CD4-positive, CD25-positive, alpha-beta regulatory T cell (primary cell): ENCODE measurements at regions not wholly inside any gene's neighbourhood (a gene's known extent, or its start where the extent isn't known, plus 50 kb on each side); places are given as distances from the start of the nearest gene placed in this dataset.

Experiments used
- ATAC-seq, 2 donors: fragments of 150-1000 bp; cut with Tn5 transposase; one replicate each; pipeline ENCODE4 v1.10.0; 2021; ENCODE audit warnings: low read depth in 2 of 2, moderate number of reproducible peaks in 2 of 2, moderate library complexity in 1 of 2
- DNase-seq, 3 donors: peaks; one replicate each; pipeline versions ENCODE4 v3.0.0 to v3.0.0-alpha.2; 2012 to 2022; ENCODE audit warnings: mixed read lengths in 1 of 3
- H3K27ac ChIP-seq: one replicate; pipeline ENCODE4 v1.7.0; 2013; ENCODE audit warnings: mild to moderate bottlenecking, low read length; ENCODE audit not compliant: insufficient read depth, poor library complexity, severe bottlenecking
- H3K27me3 ChIP-seq: one replicate; pipeline ENCODE4 v1.7.0; 2013; ENCODE audit warnings: low read length; ENCODE audit not compliant: control insufficient read depth, insufficient read depth
- H3K36me3 ChIP-seq: one replicate; pipeline ENCODE4 v1.7.0; 2013; ENCODE audit warnings: mild to moderate bottlenecking, low read length, moderate library complexity; ENCODE audit not compliant: control insufficient read depth, insufficient read depth
- H3K4me1 ChIP-seq: 2 replicates; pipeline ENCODE4 v1.7.0; 2013; ENCODE audit warnings: mild to moderate bottlenecking, low read length; ENCODE audit not compliant: insufficient read depth, control insufficient read depth, poor library complexity, severe bottlenecking
- H3K4me3 ChIP-seq: one replicate; pipeline ENCODE4 v1.7.0; 2013; ENCODE audit warnings: low read depth, mild to moderate bottlenecking, low read length, moderate library complexity
- H3K9me3 ChIP-seq, 2 experiments: 1 replicate in 1 of 2; 2 replicates in 1 of 2; pipeline ENCODE4 v1.7.0; 2013; ENCODE audit warnings: low read length in 2 of 2, mild to moderate bottlenecking in 1 of 2, moderate library complexity in 1 of 2; ENCODE audit not compliant: control insufficient read depth in 2 of 2
- H3K27ac Mint-ChIP-seq, 3 donors: one replicate each; pipeline ENCODE4 v1.8.0; 2020 to 2022; ENCODE audit warnings: mild to moderate bottlenecking in 3 of 3, mixed read lengths in 3 of 3, moderate library complexity in 2 of 3
- H3K27me3 Mint-ChIP-seq: one replicate; pipeline ENCODE4 v1.8.0; 2022; ENCODE audit warnings: mild to moderate bottlenecking, mixed read lengths
- H3K36me3 Mint-ChIP-seq: one replicate; pipeline ENCODE4 v1.8.0; 2020; ENCODE audit warnings: mixed read lengths
- H3K4me1 Mint-ChIP-seq, 4 donors: one replicate each; pipeline ENCODE4 v1.8.0; 2020 to 2022; ENCODE audit warnings: mixed read lengths in 4 of 4, mild to moderate bottlenecking in 1 of 4
- H3K4me3 Mint-ChIP-seq, 4 donors: one replicate each; pipeline ENCODE4 v1.8.0; 2020 to 2022; ENCODE audit warnings: mild to moderate bottlenecking in 4 of 4, mixed read lengths in 4 of 4, moderate library complexity in 3 of 4
- H3K9me3 Mint-ChIP-seq, 7 donors: one replicate each; pipeline ENCODE4 v1.8.0; 2020 to 2022; ENCODE audit warnings: mixed read lengths in 7 of 7, mild to moderate bottlenecking in 3 of 7, moderate library complexity in 2 of 7

GRCh38 chr7:19206721-19207120 is 61.5 kb upstream of the FERD3L start:
- peaks cover 0 to 6% (median 3%) of the 10 kb centered on the region in 7 donors for H3K9me3 Mint-ChIP-seq
- Histone ChIP-seq H3K27me3 (no peaks in the 10 kb centered on the region), H3K36me3 (no peaks in the 10 kb centered on the region), H3K4me3 (no peak overlapping the region), H3K4me1 (no peaks in the 10 kb centered on the region), H3K27ac (no peak overlapping the region), H3K9me3 (no peaks in the 10 kb centered on the region)
- no peaks in the 10 kb centered on the region for H3K27me3 Mint-ChIP-seq
- no peak overlapping the region for H3K27ac Mint-ChIP-seq
- H3K36me3 Mint-ChIP-seq, result no peaks in the 10 kb centered on the region
- no peak for ATAC-seq
- H3K4me3 Mint-ChIP-seq, result no peak overlapping the region
- DNase-seq, result no peak
- H3K4me1 Mint-ChIP-seq, result no peaks in the 10 kb centered on the region

GRCh38 chr7:19203686-19204085 is 58.5 kb upstream of the FERD3L start:
- H3K27me3 ChIP-seq, result no peaks in the 10 kb centered on the region
- no peak overlapping the region for H3K4me3 Mint-ChIP-seq
- DNase-seq, result no peak

DNA sequence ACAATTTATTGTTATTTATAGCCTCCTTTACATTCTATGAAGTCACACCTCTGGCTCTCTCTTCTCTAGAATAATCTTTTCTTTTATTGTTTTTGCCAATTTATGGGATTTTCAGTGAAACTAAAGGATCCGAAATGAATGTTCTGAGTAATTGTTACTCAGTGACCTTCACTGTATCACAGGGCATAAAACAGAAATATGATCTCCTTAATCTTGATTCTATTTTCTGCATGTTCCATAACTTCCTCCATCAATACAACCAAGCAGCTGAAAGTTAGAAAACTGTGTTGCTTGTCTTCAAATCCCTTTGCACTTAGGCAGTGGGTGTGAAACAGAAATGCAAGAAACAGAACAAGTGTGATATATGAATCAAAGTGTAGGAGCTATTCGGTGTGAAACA is 57.4 kb upstream of the FERD3L start:
- H3K27ac ChIP-seq, result no peak overlapping the region
- H3K36me3 ChIP-seq, result no peaks in the 10 kb centered on the region
- no peaks in the 10 kb centered on the region for H3K4me1 ChIP-seq
- H3K4me3 Mint-ChIP-seq, result no peak overlapping the region
- no peak for ATAC-seq
- H3K36me3 Mint-ChIP-seq, result no peaks in the 10 kb centered on the region
- H3K27me3 Mint-ChIP-seq, result no peaks in the 10 kb centered on the region
- H3K4me3 ChIP-seq, result no peak overlapping the region
- H3K9me3 ChIP-seq, result no peaks in the 10 kb centered on the region
- H3K9me3 Mint-ChIP-seq, result peaks cover 0 to 11% (median 2%) of the 10 kb centered on the region in 7 donors
- H3K4me1 Mint-ChIP-seq, result no peaks in the 10 kb centered on the region
- H3K27me3 ChIP-seq, result no peaks in the 10 kb centered on the region
- no peak overlapping the region for H3K27ac Mint-ChIP-seq
- no peak for DNase-seq

More at GRCh38 chr7:19203686-19204085, 58.5 kb upstream of the FERD3L start:
- H3K9me3 Mint-ChIP-seq, result peaks cover 0 to 11% (median 2%) of the 10 kb centered on the region in 7 donors
- no peaks in the 10 kb centered on the region for H3K36me3 ChIP-seq
- H3K36me3 Mint-ChIP-seq, result no peaks in the 10 kb centered on the region
- no peaks in the 10 kb centered on the region for H3K4me1 Mint-ChIP-seq
- no peak for ATAC-seq
- no peak overlapping the region for H3K4me3 ChIP-seq
- H3K27ac Mint-ChIP-seq, result no peak overlapping the region
- no peaks in the 10 kb centered on the region for H3K27me3 Mint-ChIP-seq
- H3K9me3 ChIP-seq, result no peaks in the 10 kb centered on the region
- H3K27ac ChIP-seq, result no peak overlapping the region
- H3K4me1 ChIP-seq, result no peaks in the 10 kb centered on the region
